ENCODE measurements at regions not wholly inside any gene's neighbourhood (a gene's known extent, or its start where the extent isn't known, plus 50 kb on each side); places are given as distances from the start of the nearest gene placed in this dataset.

DNA sequence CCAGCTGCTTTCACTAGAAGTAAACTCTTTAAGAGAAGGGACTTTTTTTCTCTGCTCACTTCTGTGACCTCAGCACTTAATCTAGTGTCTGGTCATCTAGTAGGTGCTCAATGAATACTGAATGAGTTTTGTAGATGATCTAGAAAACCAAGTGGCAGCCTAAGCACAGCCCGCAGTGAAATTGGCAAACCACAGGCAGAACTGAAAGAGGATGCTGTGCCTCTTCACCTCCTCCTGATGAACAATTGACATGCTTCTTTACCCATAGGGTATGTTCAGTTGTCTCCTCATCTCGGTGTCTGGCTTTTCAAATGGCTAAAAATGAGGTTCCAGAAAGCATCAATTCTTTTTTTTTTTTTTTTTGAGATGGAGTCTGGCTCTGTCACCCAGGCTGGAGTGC is 399.5 kb downstream of the RMST start:
- TF ChIP-seq, protein P1, sequence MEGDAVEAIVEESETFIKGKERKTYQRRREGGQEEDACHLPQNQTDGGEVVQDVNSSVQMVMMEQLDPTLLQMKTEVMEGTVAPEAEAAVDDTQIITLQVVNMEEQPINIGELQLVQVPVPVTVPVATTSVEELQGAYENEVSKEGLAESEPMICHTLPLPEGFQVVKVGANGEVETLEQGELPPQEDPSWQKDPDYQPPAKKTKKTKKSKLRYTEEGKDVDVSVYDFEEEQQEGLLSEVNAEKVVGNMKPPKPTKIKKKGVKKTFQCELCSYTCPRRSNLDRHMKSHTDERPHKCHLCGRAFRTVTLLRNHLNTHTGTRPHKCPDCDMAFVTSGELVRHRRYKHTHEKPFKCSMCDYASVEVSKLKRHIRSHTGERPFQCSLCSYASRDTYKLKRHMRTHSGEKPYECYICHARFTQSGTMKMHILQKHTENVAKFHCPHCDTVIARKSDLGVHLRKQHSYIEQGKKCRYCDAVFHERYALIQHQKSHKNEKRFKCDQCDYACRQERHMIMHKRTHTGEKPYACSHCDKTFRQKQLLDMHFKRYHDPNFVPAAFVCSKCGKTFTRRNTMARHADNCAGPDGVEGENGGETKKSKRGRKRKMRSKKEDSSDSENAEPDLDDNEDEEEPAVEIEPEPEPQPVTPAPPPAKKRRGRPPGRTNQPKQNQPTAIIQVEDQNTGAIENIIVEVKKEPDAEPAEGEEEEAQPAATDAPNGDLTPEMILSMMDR (IDR thresholded peaks at IDR 0.05) = no peak
- TF ChIP-seq POLR2A (IDR thresholded peaks at IDR 0.05) = no peak

Data from adrenal gland (tissue), 5 donors.